ENCODE measurements at regions not wholly inside any gene's neighbourhood (a gene's known extent, or its start where the extent isn't known, plus 50 kb on each side); places are given as distances from the start of the nearest gene placed in this dataset.

DNA sequence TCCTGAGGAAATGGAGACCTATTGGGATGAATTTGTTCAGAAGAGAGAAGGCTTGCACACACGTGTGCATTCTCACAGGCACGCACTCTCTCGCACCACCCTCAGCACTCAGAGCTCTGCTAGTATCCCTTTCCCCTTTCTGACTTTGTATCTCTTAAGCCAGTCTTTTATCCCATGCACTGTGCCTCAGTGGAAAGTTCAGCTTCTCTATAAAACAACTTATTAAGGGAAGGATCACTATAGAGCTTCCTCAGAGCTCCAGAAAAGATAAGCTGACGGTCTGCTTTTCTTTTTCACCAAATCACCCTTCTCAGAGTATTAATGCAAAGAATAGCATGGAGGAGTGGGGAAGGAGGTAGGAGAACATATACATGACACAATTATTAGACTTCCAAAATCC lies 207.8 kb downstream of the ENC1 start:
- DNase-seq (ENCODE audit: low spot score) = no peak
- intact Hi-C loops (cut with DNase I) = no loop called here

- DNase-seq (ENCODE audit: low spot score) = no peak
- intact Hi-C loops (cut with DNase I) = no loop called here
These were observed 208.3 kb downstream of the ENC1 start for GRCh38 chr5:74432216-74432615.

GRCh38 chr5:74431290-74431669 lies 209.2 kb downstream of the ENC1 start:
- intact Hi-C loops (cut with DNase I) = no loop called here
- DNase-seq (ENCODE audit: low spot score) = no peak

DNA sequence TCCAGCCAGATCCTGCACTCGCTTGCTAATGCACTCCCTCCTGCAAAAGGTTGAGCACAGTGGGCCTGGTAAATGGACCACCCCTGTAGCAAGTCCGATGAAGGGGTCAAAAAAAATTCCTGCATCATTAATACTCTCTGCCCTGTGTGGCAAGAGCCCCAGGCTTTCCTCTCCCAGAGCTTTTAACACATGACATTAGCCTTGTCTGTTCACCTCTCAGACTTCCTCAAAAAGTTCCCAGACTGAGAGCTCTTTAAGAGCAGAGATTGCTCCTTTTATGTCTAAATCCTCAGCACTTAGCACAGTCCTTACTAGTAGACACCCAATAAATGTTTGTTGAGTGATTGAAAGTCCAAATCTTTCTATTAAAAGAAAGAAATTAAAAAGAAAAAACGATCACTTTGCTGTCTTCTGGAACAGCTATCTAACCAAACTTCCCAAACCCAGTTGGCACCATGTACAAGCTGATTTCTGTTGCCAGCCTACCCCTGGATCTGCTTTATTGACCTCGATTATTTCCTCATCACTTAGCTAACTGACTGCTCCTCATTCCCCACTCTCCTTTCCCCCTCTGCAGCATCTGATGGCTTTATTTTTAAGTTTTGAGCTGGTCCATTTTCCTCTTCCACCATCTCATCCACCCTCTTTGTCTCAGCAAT lies 209.8 kb downstream of the ENC1 start:
- DNase-seq (ENCODE audit: low spot score) = no peak
- intact Hi-C loops (cut with DNase I) = no loop called here

- intact Hi-C loops (cut with DNase I) = no loop called here
- no peak for DNase-seq (ENCODE audit: low spot score)
These were observed 211.0 kb downstream of the ENC1 start for GRCh38 chr5:74429495-74429894.

- intact Hi-C loops (cut with DNase I) = no loop called here
- DNase-seq (ENCODE audit: low spot score) = no peak
These were observed 211.7 kb downstream of the ENC1 start for GRCh38 chr5:74428876-74429275.

- intact Hi-C loops (cut with DNase I) = no loop called here
- no peak for DNase-seq (ENCODE audit: low spot score)
These were observed 212.3 kb downstream of the ENC1 start for GRCh38 chr5:74428275-74428674.

DNA sequence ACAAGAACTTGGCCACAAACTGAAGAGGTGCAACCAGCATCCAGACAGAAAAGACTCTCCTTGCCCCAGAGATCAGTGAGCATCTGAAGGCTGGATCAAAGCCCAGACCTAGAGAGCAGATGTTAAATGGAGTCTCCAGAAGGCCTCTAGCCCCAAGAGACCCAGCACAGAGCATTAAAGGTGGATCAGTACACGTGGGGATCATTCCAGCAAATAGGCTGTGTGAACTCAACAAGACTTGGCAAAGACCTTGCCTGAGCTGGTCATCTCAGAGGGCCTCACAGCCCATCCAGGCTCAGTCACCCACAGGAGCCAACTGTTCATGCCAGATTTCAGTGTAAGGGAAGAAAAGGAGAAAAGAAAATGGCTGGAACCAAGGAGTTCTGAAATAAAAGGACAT lies 214.0 kb downstream of the ENC1 start:
- intact Hi-C loops (cut with DNase I) = no loop called here
- no peak for DNase-seq (ENCODE audit: low spot score)

- DNase-seq (ENCODE audit: low spot score) = no peak
These were observed 216.2 kb downstream of the ENC1 start for GRCh38 chr5:74424162-74424868.

GRCh38 chr5:74423383-74423782 lies 217.1 kb downstream of the ENC1 start:
- intact Hi-C loops (cut with DNase I) = no loop called here

More at GRCh38 chr5:74424162-74424868, 216.2 kb downstream of the ENC1 start:
- intact Hi-C loops (cut with DNase I) = no loop called here

DNA sequence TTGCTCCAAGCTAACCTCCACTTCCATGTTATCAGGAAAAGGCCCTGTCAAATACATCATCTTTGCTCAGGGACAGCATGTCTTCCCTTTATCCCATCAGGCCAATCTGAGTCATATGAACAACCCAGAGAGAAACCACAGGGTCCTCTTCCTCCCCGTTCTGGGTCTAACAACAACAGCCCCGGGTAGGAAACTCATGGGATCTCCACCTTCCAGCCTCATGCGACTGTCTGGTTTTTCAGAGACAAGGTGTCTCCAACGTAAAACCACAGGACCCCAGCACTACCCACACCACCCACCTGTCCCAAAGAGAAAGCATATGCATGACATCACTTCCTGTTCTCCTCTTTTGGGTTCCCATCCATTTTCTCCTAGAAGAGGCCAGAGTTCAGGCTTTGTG lies 217.9 kb downstream of the ENC1 start:
- intact Hi-C loops (cut with DNase I) = no loop called here
- no peak for DNase-seq (ENCODE audit: low spot score)

More at GRCh38 chr5:74423383-74423782, 217.1 kb downstream of the ENC1 start:
- DNase-seq (ENCODE audit: low spot score) = no peak

GRCh38 chr5:74422030-74422429 lies 218.5 kb downstream of the ENC1 start:
- intact Hi-C loops (cut with DNase I) = no loop called here

GRCh38 chr5:74421377-74421776 lies 219.2 kb downstream of the ENC1 start:
- no peak for DNase-seq (ENCODE audit: low spot score)
- intact Hi-C loops (cut with DNase I) = no loop called here

More at GRCh38 chr5:74422030-74422429, 218.5 kb downstream of the ENC1 start:
- no peak for DNase-seq (ENCODE audit: low spot score)

DNA sequence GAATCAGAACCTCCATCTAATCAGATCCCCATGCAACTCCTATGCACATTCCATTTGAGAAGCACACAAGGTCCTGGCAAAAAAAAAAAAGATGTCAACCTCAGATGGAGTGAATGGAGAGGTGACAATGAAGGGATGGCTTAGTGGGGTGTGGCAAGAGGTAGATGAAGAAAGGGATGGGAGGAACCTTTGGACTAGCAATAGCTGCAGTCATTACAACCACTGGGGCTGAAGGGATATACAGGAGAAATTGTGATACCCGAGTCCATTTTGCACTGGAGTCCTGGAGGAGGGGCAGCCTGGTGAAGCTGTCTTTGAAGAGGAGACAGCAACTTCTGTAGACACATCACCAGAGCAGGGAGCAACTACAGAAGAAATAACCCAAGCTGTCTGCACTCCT lies 219.6 kb downstream of the ENC1 start:
- intact Hi-C loops (cut with DNase I) = no loop called here
- DNase-seq (ENCODE audit: low spot score) = no peak

DNA sequence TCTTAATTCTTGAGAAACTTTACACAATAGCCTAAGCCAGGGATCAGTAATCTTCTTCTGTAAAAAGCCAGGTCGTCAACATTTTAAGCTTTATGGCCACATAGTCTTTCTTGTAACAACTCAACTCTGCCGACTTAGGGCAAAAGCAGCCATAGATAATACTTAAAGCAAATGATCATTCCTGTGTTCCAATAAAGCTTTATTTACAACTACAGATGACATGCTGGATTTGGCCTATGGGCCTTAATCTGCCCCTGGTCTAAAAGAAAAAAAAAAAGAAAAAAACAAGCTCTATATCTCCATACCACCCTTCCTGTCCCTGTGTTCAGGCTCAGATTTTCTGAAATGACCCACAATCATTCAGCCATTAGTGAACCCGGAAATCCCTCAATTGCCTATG lies 220.3 kb downstream of the ENC1 start:
- DNase-seq (ENCODE audit: low spot score) = no peak
- intact Hi-C loops (cut with DNase I) = no loop called here

GRCh38 chr5:74419468-74419867 lies 221.1 kb downstream of the ENC1 start:
- intact Hi-C loops (cut with DNase I) = no loop called here

DNA sequence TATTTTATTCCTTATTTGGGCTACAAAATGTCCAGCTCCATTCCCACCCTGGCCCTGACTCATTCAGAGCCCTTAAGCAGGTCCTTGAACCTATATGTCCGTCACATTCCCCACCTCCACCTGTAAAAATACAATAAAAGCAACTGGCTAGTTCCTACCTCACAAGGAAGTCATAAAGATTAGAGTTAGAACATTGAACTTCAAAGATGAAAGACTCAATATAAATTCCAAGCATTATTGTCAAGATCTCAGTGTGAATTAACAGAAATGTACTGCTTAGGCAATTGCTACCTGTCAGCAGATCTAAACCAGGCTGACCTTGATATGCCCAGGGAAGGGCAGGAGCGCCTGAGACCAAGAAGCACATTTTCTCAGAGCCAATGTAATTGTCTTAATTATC lies 221.8 kb downstream of the ENC1 start:
- no peak for DNase-seq (ENCODE audit: low spot score)
- intact Hi-C loops (cut with DNase I) = no loop called here

More at GRCh38 chr5:74419468-74419867, 221.1 kb downstream of the ENC1 start:
- no peak for DNase-seq (ENCODE audit: low spot score)

DNA sequence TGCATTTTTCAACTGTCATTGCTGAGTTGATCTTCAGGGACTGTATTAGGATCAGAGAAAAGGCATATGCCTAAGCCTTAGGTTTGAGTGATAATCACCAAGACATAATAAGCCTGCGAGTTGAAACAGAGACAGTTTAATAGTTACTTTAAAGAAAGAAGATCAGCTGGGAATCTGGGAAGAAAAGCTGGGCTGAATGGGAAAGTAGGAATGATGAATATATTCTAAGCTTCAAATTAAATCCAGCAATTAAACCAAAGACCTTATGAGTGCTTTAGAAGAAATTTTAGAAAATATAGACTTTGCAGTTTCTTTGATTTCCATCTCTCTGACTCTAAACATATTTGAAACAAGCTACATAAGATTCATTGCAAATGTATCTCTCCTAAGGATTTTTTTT lies 222.3 kb downstream of the ENC1 start:
- DNase-seq (ENCODE audit: low spot score) = no peak
- intact Hi-C loops (cut with DNase I) = no loop called here

GRCh38 chr5:74415695-74416102 lies 224.8 kb downstream of the ENC1 start:
- no peak for DNase-seq (ENCODE audit: low spot score)
- intact Hi-C loops (cut with DNase I) = no loop called here

DNA sequence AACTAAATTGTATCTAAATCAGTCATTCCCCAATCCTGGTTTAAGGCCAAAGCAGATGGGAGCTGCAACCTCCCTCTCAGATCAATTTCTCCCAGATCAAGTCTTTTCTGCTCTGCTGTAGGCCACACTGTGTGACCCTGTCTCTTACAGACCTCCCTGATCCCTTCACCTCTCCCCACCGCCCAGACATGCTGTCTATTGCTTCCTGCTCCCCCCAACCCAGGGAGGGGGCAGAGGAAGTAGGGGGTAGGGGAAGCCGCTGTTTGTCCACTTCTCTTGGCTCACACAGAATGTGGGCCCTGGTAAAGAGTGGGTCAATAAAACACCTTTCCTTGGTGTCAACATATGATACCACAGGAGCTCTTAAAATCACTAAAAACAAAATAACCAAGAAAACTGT lies 226.3 kb downstream of the ENC1 start:
- DNase-seq (ENCODE audit: low spot score) = no peak
- intact Hi-C loops (cut with DNase I) = no loop called here

DNA sequence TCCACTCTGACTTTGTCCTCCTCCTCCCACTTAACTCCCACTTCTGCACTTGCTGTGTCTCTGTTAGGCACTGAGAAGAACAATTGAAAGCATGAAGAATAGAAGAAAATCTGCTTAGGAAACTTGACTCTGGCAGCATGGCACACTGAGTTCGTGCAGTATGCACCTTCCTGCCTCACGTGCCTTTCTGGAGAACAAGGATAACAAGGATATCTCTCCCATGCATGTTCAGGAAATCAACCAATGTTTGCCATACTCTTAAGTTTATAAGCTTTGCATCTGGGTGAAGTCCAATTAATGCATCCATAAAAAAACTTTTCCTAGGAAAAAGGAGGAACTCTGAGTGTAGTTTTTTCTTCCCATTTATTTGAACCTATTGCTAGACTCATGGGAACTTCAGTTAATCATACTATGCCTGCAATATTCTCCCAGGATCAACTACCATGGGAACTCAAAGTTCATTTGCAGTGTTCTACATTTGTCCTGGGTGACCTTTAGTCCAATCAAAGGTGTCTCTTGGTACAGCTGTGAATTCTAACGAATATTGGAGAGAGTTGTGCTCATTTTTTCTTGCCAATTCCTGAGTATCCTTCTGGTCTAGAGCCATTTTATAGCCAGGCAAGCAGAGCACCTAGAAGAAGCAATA lies 227.0 kb downstream of the ENC1 start:
- intact Hi-C loops (cut with DNase I) = no loop called here
- DNase-seq (ENCODE audit: low spot score) = no peak
